HEK293 (cell line): ENCODE measurements at regions not wholly inside any gene's neighbourhood (a gene's known extent, or its start where the extent isn't known, plus 50 kb on each side); places are given as distances from the start of the nearest gene placed in this dataset.

Experiments
- CTCF ChIA-PET: fragments of 350-600 bp; formaldehyde crosslinking; extraction: SDS; loops from one replicate; lab custom pipeline; 2021; ENCODE audit warnings: antibody characterized with exemption; lab: Yijun Ruan, JAX
- POLR2A ChIA-PET: fragments of 300-600 bp; formaldehyde crosslinking; extraction: SDS; loops from one replicate; lab custom pipeline; 2020; ENCODE audit warnings: antibody characterized with exemption, inconsistent platforms; lab: Yijun Ruan, JAX
- H3K27ac ChIP-seq: fragments of 200-500 bp; sonication (Bioruptor generic); 2 replicates; pipeline ENCODE4 v1.5.1; 2014; ENCODE audit warnings: low read depth, low read length, control low read depth, inconsistent platforms; ENCODE audit errors: extremely low read depth
- H3K36me3 ChIP-seq, 2 experiments: fragments of 200-500 bp in 1 of 2; sonication (Bioruptor generic) in 1 of 2; 1 replicate in 1 of 2; 2 replicates in 1 of 2; pipeline ENCODE4 v1.5.1; 2014 to 2017; ENCODE audit warnings: inconsistent platforms in 2 of 2, low read length in 2 of 2; ENCODE audit not compliant: control insufficient read depth in 2 of 2, insufficient read depth in 1 of 2
- H3K4me1 ChIP-seq: fragments of 200-500 bp; sonication (Bioruptor generic); 2 replicates; pipeline ENCODE4 v1.5.1; 2014; ENCODE audit warnings: mild to moderate bottlenecking, low read length, inconsistent platforms; ENCODE audit not compliant: control insufficient read depth, insufficient read depth
- H3K4me3 ChIP-seq: 2 replicates; pipeline ENCODE4 v1.5.1; 2011; ENCODE audit warnings: low read depth, mild to moderate bottlenecking, control low read depth, low read length, moderate library complexity
- H3K9me3 ChIP-seq: fragments of 200-500 bp; sonication (Bioruptor generic); 2 replicates; pipeline ENCODE4 v1.5.1; 2014; ENCODE audit warnings: low read depth, low read length, inconsistent platforms; ENCODE audit not compliant: control insufficient read depth, insufficient read depth
- BCL11A ChIP-seq: fragments of 450-650 bp; formaldehyde crosslinking; IDR thresholded peaks from 2 replicates; pipeline ENCODE4 v1.5.1; 2016; ENCODE audit warnings: low read depth, missing biosample characterization, missing genetic modification characterization
- GLIS2 ChIP-seq: fragments of 450-650 bp; formaldehyde crosslinking; IDR thresholded peaks from 2 replicates; pipeline ENCODE4 v1.5.1; 2016; ENCODE audit warnings: missing biosample characterization, missing genetic modification characterization
- HOXC10 ChIP-seq: sonication (generic); formaldehyde crosslinking; IDR thresholded peaks from 2 replicates; pipeline ENCODE4 v1.8.1; 2023; ENCODE audit warnings: mild to moderate bottlenecking, missing genetic modification reagents
- IKZF3 ChIP-seq: fragments of 450-650 bp; IDR thresholded peaks from 2 replicates; pipeline ENCODE4 v1.5.0; 2018; ENCODE audit warnings: missing biosample characterization, mild to moderate bottlenecking, missing genetic modification characterization, moderate library complexity
- KLF1 ChIP-seq: fragments of 450-650 bp; formaldehyde crosslinking; IDR thresholded peaks from 2 replicates; pipeline ENCODE4 v1.5.1; 2016; ENCODE audit warnings: missing biosample characterization, missing genetic modification characterization
- REPIN1 ChIP-seq: fragments of 450-650 bp; formaldehyde crosslinking; IDR thresholded peaks from 2 replicates; pipeline ENCODE4 v1.5.1; 2017; ENCODE audit warnings: missing biosample characterization, missing genetic modification characterization, low read depth
- SCRT1 ChIP-seq: fragments of 450-650 bp; formaldehyde crosslinking; IDR thresholded peaks from 2 replicates; pipeline ENCODE4 v1.5.1; 2016; ENCODE audit warnings: missing biosample characterization, missing genetic modification characterization, borderline replicate concordance
- TCF7L2 ChIP-seq: IDR thresholded peaks from 2 replicates; pipeline ENCODE4 v1.6.1; 2011; ENCODE audit warnings: low read depth, mild to moderate bottlenecking, inconsistent platforms, low read length, moderate library complexity, borderline replicate concordance
- YY1 ChIP-seq: fragments of 450-650 bp; formaldehyde crosslinking; IDR thresholded peaks from 2 replicates; pipeline ENCODE4 v1.5.1; 2018; ENCODE audit warnings: missing biosample characterization, missing genetic modification characterization
- ZNF146 ChIP-seq: fragments of 450-650 bp; formaldehyde crosslinking; IDR thresholded peaks from 2 replicates; pipeline ENCODE4 v1.5.1; 2016; ENCODE audit warnings: missing biosample characterization, missing genetic modification characterization
- ZNF202 ChIP-seq: fragments of 450-650 bp; formaldehyde crosslinking; IDR thresholded peaks from 2 replicates; pipeline ENCODE4 v1.5.1; 2016; ENCODE audit warnings: missing biosample characterization, missing genetic modification characterization, borderline replicate concordance
- ZNF211 ChIP-seq: fragments of 450-650 bp; formaldehyde crosslinking; IDR thresholded peaks from 2 replicates; pipeline ENCODE4 v1.5.1; 2016; ENCODE audit warnings: low read depth, missing biosample characterization, missing genetic modification characterization
- ZNF677 ChIP-seq: fragments of 450-650 bp; IDR thresholded peaks from 2 replicates; pipeline ENCODE4 v1.5.0; 2018; ENCODE audit warnings: missing biosample characterization, mild to moderate bottlenecking, missing genetic modification characterization, moderate library complexity
- TF ChIP-seq, protein P1 (sequence below): fragments of 450-650 bp; formaldehyde crosslinking; IDR thresholded peaks from 2 replicates; pipeline ENCODE4 v1.5.1; 2017; ENCODE audit warnings: missing biosample characterization, missing genetic modification characterization
- TF ChIP-seq, protein P2 (sequence below): fragments of 450-650 bp; formaldehyde crosslinking; conservative IDR thresholded peaks from 2 replicates; pipeline ENCODE4 v1.5.1; 2016; ENCODE audit warnings: low read depth, missing biosample characterization, missing genetic modification characterization
- TF ChIP-seq, protein P3 (sequence below): fragments of 450-650 bp; formaldehyde crosslinking; IDR thresholded peaks from 2 replicates; pipeline ENCODE4 v1.5.1; 2016; ENCODE audit warnings: missing biosample characterization, missing genetic modification characterization, borderline replicate concordance
- TF ChIP-seq, protein P4 (sequence below): fragments of 450-650 bp; formaldehyde crosslinking; IDR thresholded peaks from 2 replicates; pipeline ENCODE4 v1.5.1; 2017; ENCODE audit warnings: missing biosample characterization, missing genetic modification characterization

DNA sequence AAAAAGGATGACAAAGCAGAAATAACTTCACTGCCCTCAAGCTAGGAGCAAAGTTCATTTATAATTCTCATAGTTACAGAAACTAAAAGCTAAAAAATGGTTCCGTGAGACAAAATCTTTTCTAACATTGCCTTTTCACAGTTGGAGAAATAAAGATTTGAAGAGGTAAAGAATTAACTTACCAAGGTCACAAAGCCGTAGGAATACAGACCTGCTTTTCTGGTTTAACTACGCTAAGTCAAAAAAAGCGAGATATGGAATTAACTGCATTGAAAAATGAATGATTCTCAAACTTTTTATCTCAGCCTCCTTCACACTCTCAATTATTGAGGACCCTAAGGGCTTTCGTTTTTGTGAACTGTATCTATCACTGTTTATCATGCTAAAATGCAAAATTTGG is 95.3 kb downstream of the SLC17A6 start (continued):
- TF ChIP-seq, protein P1, sequence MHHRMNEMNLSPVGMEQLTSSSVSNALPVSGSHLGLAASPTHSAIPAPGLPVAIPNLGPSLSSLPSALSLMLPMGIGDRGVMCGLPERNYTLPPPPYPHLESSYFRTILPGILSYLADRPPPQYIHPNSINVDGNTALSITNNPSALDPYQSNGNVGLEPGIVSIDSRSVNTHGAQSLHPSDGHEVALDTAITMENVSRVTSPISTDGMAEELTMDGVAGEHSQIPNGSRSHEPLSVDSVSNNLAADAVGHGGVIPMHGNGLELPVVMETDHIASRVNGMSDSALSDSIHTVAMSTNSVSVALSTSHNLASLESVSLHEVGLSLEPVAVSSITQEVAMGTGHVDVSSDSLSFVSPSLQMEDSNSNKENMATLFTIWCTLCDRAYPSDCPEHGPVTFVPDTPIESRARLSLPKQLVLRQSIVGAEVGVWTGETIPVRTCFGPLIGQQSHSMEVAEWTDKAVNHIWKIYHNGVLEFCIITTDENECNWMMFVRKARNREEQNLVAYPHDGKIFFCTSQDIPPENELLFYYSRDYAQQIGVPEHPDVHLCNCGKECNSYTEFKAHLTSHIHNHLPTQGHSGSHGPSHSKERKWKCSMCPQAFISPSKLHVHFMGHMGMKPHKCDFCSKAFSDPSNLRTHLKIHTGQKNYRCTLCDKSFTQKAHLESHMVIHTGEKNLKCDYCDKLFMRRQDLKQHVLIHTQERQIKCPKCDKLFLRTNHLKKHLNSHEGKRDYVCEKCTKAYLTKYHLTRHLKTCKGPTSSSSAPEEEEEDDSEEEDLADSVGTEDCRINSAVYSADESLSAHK, result no peak
- TF ChIP-seq, protein P2, sequence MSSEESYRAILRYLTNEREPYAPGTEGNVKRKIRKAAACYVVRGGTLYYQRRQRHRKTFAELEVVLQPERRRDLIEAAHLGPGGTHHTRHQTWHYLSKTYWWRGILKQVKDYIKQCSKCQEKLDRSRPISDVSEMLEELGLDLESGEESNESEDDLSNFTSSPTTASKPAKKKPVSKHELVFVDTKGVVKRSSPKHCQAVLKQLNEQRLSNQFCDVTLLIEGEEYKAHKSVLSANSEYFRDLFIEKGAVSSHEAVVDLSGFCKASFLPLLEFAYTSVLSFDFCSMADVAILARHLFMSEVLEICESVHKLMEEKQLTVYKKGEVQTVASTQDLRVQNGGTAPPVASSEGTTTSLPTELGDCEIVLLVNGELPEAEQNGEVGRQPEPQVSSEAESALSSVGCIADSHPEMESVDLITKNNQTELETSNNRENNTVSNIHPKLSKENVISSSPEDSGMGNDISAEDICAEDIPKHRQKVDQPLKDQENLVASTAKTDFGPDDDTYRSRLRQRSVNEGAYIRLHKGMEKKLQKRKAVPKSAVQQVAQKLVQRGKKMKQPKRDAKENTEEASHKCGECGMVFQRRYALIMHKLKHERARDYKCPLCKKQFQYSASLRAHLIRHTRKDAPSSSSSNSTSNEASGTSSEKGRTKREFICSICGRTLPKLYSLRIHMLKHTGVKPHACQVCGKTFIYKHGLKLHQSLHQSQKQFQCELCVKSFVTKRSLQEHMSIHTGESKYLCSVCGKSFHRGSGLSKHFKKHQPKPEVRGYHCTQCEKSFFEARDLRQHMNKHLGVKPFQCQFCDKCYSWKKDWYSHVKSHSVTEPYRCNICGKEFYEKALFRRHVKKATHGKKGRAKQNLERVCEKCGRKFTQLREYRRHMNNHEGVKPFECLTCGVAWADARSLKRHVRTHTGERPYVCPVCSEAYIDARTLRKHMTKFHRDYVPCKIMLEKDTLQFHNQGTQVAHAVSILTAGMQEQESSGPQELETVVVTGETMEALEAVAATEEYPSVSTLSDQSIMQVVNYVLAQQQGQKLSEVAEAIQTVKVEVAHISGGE, result no peak
- TF ChIP-seq REPIN1 (tag by site-specific recombination) (no peak), YY1 (tag by site-specific recombination) (no peak), HOXC10 (no peak)

DNA sequence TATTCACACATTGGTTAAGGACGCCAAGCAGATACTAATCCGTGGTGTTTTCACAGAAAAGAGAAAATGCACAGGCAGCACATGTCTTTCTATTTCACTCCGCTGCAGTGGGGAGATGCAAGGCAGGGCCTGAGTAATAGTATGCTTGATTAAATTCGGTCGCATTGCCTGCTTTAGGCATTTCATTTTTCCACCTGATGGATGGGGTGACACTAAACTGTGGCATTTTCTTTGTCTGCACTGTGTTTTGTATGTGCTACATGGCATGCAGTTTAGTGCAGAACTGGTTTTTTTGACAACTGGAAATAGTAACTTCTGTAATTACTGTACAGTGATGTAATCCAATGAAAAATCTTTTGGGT is 94.9 kb downstream of the SLC17A6 start:
- Histone ChIP-seq H3K36me3 (no peaks in the 10 kb centered on the region), H3K9me3 (no peaks in the 10 kb centered on the region), H3K4me3 (no peak overlapping the region)
- CTCF ChIA-PET, result no interaction called here
- TF ChIP-seq ZNF211 (tag by site-specific recombination), result no peak
- TF ChIP-seq SCRT1 (tag by site-specific recombination), result no peak
- no peak for TF ChIP-seq TCF7L2
- no peak for TF ChIP-seq KLF1 (tag by site-specific recombination)
- TF ChIP-seq ZNF202 (tag by site-specific recombination), result no peak
- TF ChIP-seq, protein P3, sequence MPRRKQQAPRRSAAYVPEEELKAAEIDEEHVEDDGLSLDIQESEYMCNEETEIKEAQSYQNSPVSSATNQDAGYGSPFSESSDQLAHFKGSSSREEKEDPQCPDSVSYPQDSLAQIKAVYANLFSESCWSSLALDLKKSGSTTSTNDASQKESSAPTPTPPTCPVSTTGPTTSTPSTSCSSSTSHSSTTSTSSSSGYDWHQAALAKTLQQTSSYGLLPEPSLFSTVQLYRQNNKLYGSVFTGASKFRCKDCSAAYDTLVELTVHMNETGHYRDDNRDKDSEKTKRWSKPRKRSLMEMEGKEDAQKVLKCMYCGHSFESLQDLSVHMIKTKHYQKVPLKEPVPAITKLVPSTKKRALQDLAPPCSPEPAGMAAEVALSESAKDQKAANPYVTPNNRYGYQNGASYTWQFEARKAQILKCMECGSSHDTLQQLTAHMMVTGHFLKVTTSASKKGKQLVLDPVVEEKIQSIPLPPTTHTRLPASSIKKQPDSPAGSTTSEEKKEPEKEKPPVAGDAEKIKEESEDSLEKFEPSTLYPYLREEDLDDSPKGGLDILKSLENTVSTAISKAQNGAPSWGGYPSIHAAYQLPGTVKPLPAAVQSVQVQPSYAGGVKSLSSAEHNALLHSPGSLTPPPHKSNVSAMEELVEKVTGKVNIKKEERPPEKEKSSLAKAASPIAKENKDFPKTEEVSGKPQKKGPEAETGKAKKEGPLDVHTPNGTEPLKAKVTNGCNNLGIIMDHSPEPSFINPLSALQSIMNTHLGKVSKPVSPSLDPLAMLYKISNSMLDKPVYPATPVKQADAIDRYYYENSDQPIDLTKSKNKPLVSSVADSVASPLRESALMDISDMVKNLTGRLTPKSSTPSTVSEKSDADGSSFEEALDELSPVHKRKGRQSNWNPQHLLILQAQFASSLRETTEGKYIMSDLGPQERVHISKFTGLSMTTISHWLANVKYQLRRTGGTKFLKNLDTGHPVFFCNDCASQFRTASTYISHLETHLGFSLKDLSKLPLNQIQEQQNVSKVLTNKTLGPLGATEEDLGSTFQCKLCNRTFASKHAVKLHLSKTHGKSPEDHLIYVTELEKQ (tag by site-specific recombination), result no peak
- TF ChIP-seq, all 188 proteins: peak for 0
- POLR2A ChIA-PET, result no interaction called here
- Histone ChIP-seq H3K4me1 (no peaks in the 10 kb centered on the region), H3K27ac (no peak overlapping the region)

DNA sequence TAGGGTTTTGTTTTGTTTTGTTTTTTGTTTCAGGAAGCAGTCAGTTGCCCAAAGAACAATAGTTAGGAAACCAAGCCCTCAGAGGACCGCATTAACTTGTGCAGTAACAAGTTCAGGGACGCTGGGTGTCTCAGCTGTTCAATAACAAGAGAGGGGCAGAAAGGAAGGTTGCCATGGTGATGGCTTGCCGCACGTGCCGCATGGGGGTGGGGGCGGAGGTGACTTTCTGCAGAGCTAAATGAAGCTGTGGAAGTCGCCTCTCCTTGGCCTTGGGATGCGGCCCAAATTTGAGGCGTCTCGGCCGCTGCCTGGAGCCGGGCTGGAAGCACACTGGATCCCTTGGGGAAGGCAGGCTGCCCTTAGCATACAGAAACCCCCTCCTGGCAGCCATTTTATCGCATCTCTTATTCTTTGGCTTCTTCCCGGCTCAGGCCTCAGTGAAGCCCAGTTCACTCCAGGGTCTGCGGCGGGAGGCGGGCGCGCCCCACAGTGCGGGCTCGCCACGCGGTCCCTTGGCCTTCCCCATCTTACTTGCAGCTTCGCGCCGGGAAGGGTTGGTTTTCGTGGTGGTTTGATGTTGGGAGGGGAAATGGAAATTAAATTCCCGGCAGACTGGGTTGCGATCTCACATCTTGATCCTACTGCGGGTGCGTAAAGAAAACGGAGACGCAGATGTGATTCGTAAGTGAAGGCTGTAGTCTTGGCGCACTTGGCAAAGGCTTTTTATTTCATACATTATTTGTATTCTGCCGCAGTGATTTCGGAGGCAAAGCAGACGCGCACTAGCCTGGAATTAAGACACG is 94.3 kb downstream of the SLC17A6 start:
- Histone ChIP-seq H3K9me3 (no peaks in the 10 kb centered on the region), H3K36me3 (no peaks in the 10 kb centered on the region), H3K4me3 (no peak overlapping the region), H3K4me1 (no peaks in the 10 kb centered on the region), H3K27ac (no peak overlapping the region)
- CTCF ChIA-PET, result no interaction called here
- POLR2A ChIA-PET, result no interaction called here
- TF ChIP-seq ZNF146 (tag by site-specific recombination) (no peak), ZNF677 (tag by site-specific recombination) (no peak), ZNF202 (tag by site-specific recombination) (no peak), BCL11A (tag by site-specific recombination) (no peak), IKZF3 (tag by site-specific recombination) (no peak), GLIS2 (tag by site-specific recombination) (no peak)
- TF ChIP-seq, protein P4, sequence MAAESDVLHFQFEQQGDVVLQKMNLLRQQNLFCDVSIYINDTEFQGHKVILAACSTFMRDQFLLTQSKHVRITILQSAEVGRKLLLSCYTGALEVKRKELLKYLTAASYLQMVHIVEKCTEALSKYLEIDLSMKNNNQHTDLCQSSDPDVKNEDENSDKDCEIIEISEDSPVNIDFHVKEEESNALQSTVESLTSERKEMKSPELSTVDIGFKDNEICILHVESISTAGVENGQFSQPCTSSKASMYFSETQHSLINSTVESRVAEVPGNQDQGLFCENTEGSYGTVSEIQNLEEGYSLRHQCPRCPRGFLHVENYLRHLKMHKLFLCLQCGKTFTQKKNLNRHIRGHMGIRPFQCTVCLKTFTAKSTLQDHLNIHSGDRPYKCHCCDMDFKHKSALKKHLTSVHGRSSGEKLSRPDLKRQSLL, result no peak
